Skeletal muscle tissue (tissue), 3 donors: ENCODE measurements at regions not wholly inside any gene's neighbourhood (a gene's known extent, or its start where the extent isn't known, plus 50 kb on each side); places are given as distances from the start of the nearest gene placed in this dataset.

Experiments used
- H3K27ac ChIP-seq: one replicate; pipeline ENCODE4 v1.7.0; 2013; ENCODE audit warnings: mild to moderate bottlenecking, low read depth, low read length, inconsistent platforms
- H3K27me3 ChIP-seq, 3 donors: one replicate each; pipeline ENCODE4 v1.7.0; 2013; ENCODE audit warnings: low read length in 3 of 3; ENCODE audit not compliant: control insufficient read depth in 3 of 3, insufficient read depth in 3 of 3
- H3K36me3 ChIP-seq, 3 donors: one replicate each; pipeline ENCODE4 v1.7.0; 2013; ENCODE audit warnings: low read length in 3 of 3; ENCODE audit not compliant: control insufficient read depth in 3 of 3, insufficient read depth in 3 of 3
- H3K4me1 ChIP-seq, 3 donors: one replicate each; pipeline ENCODE4 v1.7.0; 2013; ENCODE audit warnings: low read length in 3 of 3, mild to moderate bottlenecking in 3 of 3; ENCODE audit not compliant: control insufficient read depth in 3 of 3, insufficient read depth in 3 of 3
- H3K4me3 ChIP-seq, 3 donors: one replicate each; pipeline ENCODE4 v1.7.0; 2013; ENCODE audit warnings: low read length in 3 of 3
- H3K9ac ChIP-seq, 3 donors: one replicate each; pipeline ENCODE4 v1.7.0; 2013; ENCODE audit warnings: low read length in 3 of 3, mild to moderate bottlenecking in 3 of 3, moderate library complexity in 2 of 3, low read depth in 1 of 3
- H3K9me3 ChIP-seq, 3 donors: one replicate each; pipeline ENCODE4 v1.7.0; 2013; ENCODE audit warnings: low read length in 3 of 3; ENCODE audit not compliant: control insufficient read depth in 3 of 3
- donor health status: Osteomylitis.

GRCh38 chr9:1598270-1598669 is 416.9 kb upstream of the SMARCA2 start:
- H3K9ac ChIP-seq: no peak overlapping the region
- no peak overlapping the region for H3K4me3 ChIP-seq
- no peak overlapping the region for H3K27ac ChIP-seq
- no peaks in the 10 kb centered on the region for H3K36me3 ChIP-seq
- H3K9me3 ChIP-seq: no peaks in the 10 kb centered on the region
- H3K4me1 ChIP-seq: no peaks in the 10 kb centered on the region
- H3K27me3 ChIP-seq: no peaks in the 10 kb centered on the region

- H3K9ac ChIP-seq: no peak overlapping the region
- H3K27ac ChIP-seq: no peak overlapping the region
- H3K4me1 ChIP-seq: no peaks in the 10 kb centered on the region
- no peak overlapping the region for H3K4me3 ChIP-seq
- H3K27me3 ChIP-seq: no peaks in the 10 kb centered on the region
- H3K36me3 ChIP-seq: no peaks in the 10 kb centered on the region
- no peaks in the 10 kb centered on the region for H3K9me3 ChIP-seq
Observed at GRCh38 chr9:1599961-1600360, 415.2 kb upstream of the SMARCA2 start.

GRCh38 chr9:1604942-1605560 is 410.1 kb upstream of the SMARCA2 start:
- Histone ChIP-seq H3K9me3 (no peaks in the 10 kb centered on the region), H3K9ac (no peak overlapping the region), H3K27ac (no peak overlapping the region), H3K27me3 (no peaks in the 10 kb centered on the region), H3K4me1 (no peaks in the 10 kb centered on the region), H3K4me3 (no peak overlapping the region), H3K36me3 (no peaks in the 10 kb centered on the region)

GRCh38 chr9:1606253-1606652 is 408.9 kb upstream of the SMARCA2 start:
- Histone ChIP-seq H3K27ac (no peak overlapping the region), H3K4me3 (no peak overlapping the region), H3K9me3 (no peaks in the 10 kb centered on the region), H3K27me3 (no peaks in the 10 kb centered on the region), H3K36me3 (no peaks in the 10 kb centered on the region), H3K9ac (no peak overlapping the region), H3K4me1 (no peaks in the 10 kb centered on the region)

- Histone ChIP-seq H3K4me1 (no peaks in the 10 kb centered on the region), H3K36me3 (no peaks in the 10 kb centered on the region), H3K4me3 (no peak overlapping the region), H3K9ac (no peak overlapping the region), H3K27ac (no peak overlapping the region), H3K27me3 (no peaks in the 10 kb centered on the region), H3K9me3 (peaks cover 0 to 3% (median 0%) of the 10 kb centered on the region in 3 donors)
Observed at GRCh38 chr9:1612886-1613285, 402.3 kb upstream of the SMARCA2 start.

GRCh38 chr9:1617419-1617818 is 397.7 kb upstream of the SMARCA2 start:
- Histone ChIP-seq H3K36me3 (no peaks in the 10 kb centered on the region), H3K9ac (no peak overlapping the region), H3K9me3 (peaks cover 0 to 3% (median 0%) of the 10 kb centered on the region in 3 donors), H3K4me1 (no peaks in the 10 kb centered on the region), H3K27ac (no peak overlapping the region), H3K4me3 (no peak overlapping the region), H3K27me3 (no peaks in the 10 kb centered on the region)

- H3K4me3 ChIP-seq: no peak overlapping the region
- H3K36me3 ChIP-seq: no peaks in the 10 kb centered on the region
- H3K4me1 ChIP-seq: no peaks in the 10 kb centered on the region
- H3K9me3 ChIP-seq: peaks cover 0 to 3% (median 0%) of the 10 kb centered on the region in 3 donors
- no peaks in the 10 kb centered on the region for H3K27me3 ChIP-seq
- H3K9ac ChIP-seq: no peak overlapping the region
- H3K27ac ChIP-seq: no peak overlapping the region
Observed at GRCh38 chr9:1619915-1620710, 395.0 kb upstream of the SMARCA2 start.

GRCh38 chr9:1637401-1637800 is 377.7 kb upstream of the SMARCA2 start:
- Histone ChIP-seq H3K9me3 (no peaks in the 10 kb centered on the region), H3K27me3 (no peaks in the 10 kb centered on the region), H3K4me1 (no peaks in the 10 kb centered on the region), H3K4me3 (no peak overlapping the region), H3K36me3 (no peaks in the 10 kb centered on the region), H3K27ac (no peak overlapping the region), H3K9ac (no peak overlapping the region)

GRCh38 chr9:1639166-1639565 is 376.0 kb upstream of the SMARCA2 start:
- H3K9me3 ChIP-seq: no peaks in the 10 kb centered on the region
- no peaks in the 10 kb centered on the region for H3K4me1 ChIP-seq
- no peaks in the 10 kb centered on the region for H3K27me3 ChIP-seq
- H3K27ac ChIP-seq: no peak overlapping the region
- H3K9ac ChIP-seq: no peak overlapping the region
- no peak overlapping the region for H3K4me3 ChIP-seq
- H3K36me3 ChIP-seq: no peaks in the 10 kb centered on the region

- Histone ChIP-seq H3K27ac (no peak overlapping the region), H3K27me3 (no peaks in the 10 kb centered on the region), H3K4me3 (no peak overlapping the region), H3K4me1 (no peaks in the 10 kb centered on the region), H3K9me3 (no peaks in the 10 kb centered on the region), H3K36me3 (no peaks in the 10 kb centered on the region), H3K9ac (no peak overlapping the region)
Observed at GRCh38 chr9:1647776-1648175, 367.4 kb upstream of the SMARCA2 start.
